PC-9 (cell line): ENCODE measurements at regions not wholly inside any gene's neighbourhood (a gene's known extent, or its start where the extent isn't known, plus 50 kb on each side); places are given as distances from the start of the nearest gene placed in this dataset.

ENCODE experiments used
- CTCF ChIP-seq: fragments of 200-600 bp; sonication (generic); conservative IDR thresholded peaks from 2 replicates; pipeline ENCODE4 v1.6.1; 2017; ENCODE audit warnings: mixed run types, antibody characterized with exemption, mild to moderate bottlenecking, moderate library complexity
- EZH2 ChIP-seq: fragments of 200-600 bp; sonication (generic); IDR thresholded peaks from 2 replicates; pipeline ENCODE4 v1.8.0; 2017; ENCODE audit warnings: antibody characterized with exemption, low read depth

DNA sequence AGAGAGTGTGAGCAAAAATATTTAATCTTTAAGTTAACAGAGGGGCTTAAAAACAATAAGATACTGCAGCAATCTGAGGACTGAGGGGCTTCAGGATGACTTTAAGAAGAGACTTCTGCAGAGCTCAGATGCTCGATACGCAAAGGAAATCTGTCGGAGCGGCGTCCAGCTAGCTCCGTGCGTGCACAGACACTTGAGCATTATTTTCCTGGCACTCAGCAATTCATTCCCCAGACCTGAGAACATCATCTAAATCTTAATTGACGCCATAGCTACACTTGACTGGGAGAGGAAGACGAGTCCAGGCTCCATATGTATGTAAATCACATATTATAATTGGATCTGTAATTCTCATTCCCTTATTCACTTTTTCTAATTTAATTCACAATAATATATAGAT is 228.2 kb downstream of the SOD2 start:
- TF ChIP-seq CTCF (no peak), EZH2 (no peak)
